ENCODE measurements at regions not wholly inside any gene's neighbourhood (a gene's known extent, or its start where the extent isn't known, plus 50 kb on each side); places are given as distances from the start of the nearest gene placed in this dataset.

DNA sequence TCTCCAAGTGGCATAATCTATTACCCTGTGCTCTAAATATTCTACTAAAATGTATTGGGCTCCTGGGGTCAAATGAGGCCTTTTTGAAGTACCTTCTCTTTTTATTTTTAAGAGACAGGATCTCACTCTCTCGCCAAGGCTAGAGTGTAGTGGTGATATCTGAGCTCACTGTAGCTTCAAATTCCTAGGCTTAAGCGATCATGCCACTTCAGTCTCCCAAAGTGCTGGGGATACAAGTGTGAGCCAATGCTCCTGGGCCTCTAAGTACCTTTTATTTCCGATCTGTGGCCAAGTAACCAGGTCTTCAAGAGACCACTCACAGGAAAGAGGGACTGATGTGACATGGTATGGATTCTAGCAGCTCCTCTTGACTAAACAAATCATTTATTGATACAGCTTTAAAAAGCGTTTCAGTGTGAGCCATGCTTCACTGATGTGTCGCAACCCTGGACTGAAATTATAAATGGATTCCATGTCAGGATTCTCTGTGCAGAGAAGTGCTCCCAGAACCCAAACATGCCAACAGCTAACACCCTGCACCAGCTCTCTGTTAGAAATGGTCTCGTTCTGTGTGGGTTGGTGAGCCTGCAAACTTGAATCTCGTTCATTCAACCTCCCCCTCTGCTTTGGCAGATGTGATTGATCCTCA lies 477.8 kb downstream of the HINT1 start:
- H3K27me3 ChIP-seq, result no peaks in the 10 kb centered on the region; the same call in 1 of the 2 replicates
- H3K36me3 ChIP-seq, result no peaks in the 10 kb centered on the region
- DNase-seq, result no peak
- H3K4me3 ChIP-seq (ENCODE audit: low read depth, low read length), result no peak overlapping the region
- H3K4me1 ChIP-seq, result no peaks in the 10 kb centered on the region
- no peak for TF ChIP-seq CTCF (IDR thresholded peaks at IDR 0.05; ENCODE audit: low read depth, low read length)
- H3K9me3 ChIP-seq, result no peaks in the 10 kb centered on the region

- no peak for DNase-seq
- Histone ChIP-seq H3K4me3 (ENCODE audit: low read depth, low read length) (no peak overlapping the region), H3K9me3 (no peaks in the 10 kb centered on the region), H3K27me3 (no peaks in the 10 kb centered on the region), H3K4me1 (no peaks in the 10 kb centered on the region), H3K36me3 (no peaks in the 10 kb centered on the region)
- no peak for TF ChIP-seq CTCF (IDR thresholded peaks at IDR 0.05; ENCODE audit: low read depth, low read length)
Observed at GRCh38 chr5:130678637-130679036, 486.4 kb downstream of the HINT1 start.

GRCh38 chr5:130666462-130666861 lies 498.6 kb downstream of the HINT1 start:
- no peak for DNase-seq

DNA sequence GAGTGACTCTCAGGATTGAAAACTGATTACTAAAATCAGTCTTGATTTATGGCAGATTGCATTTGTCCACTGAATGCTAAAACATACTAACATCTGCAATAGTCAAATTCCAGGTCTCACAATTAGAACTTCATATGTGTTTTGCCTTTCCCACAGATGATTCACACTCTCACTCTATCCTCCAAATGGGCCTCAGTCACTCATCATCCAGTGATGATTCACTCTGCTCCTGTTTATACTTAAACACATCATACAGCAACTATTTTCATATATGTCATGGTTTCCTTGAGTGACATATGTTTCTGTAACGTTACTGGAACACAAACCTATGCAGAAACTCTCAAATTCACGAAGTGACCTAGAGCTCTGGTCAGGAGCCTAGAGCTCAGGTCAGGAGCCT lies 512.9 kb downstream of the HINT1 start:
- H3K36me3 ChIP-seq, result no peaks in the 10 kb centered on the region
- no peaks in the 10 kb centered on the region for H3K27me3 ChIP-seq
- H3K4me1 ChIP-seq, result no peaks in the 10 kb centered on the region
- no peak for TF ChIP-seq CTCF (IDR thresholded peaks at IDR 0.05; ENCODE audit: low read depth, low read length)
- H3K4me3 ChIP-seq (ENCODE audit: low read depth, low read length), result no peak overlapping the region
- DNase-seq, result no peak
- H3K9me3 ChIP-seq, result no peaks in the 10 kb centered on the region

More at GRCh38 chr5:130666462-130666861, 498.6 kb downstream of the HINT1 start:
- Histone ChIP-seq H3K4me3 (ENCODE audit: low read depth, low read length) (no peak overlapping the region), H3K36me3 (no peaks in the 10 kb centered on the region), H3K9me3 (no peaks in the 10 kb centered on the region; the same call in 1 of the 2 replicates), H3K27me3 (no peaks in the 10 kb centered on the region), H3K4me1 (no peaks in the 10 kb centered on the region)
- TF ChIP-seq CTCF (IDR thresholded peaks at IDR 0.05; ENCODE audit: low read depth, low read length), result no peak

- Histone ChIP-seq H3K9me3 (no peaks in the 10 kb centered on the region), H3K4me3 (ENCODE audit: low read depth, low read length) (no peak overlapping the region), H3K27me3 (no peaks in the 10 kb centered on the region), H3K36me3 (no peaks in the 10 kb centered on the region), H3K4me1 (no peaks in the 10 kb centered on the region)
- TF ChIP-seq CTCF (IDR thresholded peaks at IDR 0.05; ENCODE audit: low read depth, low read length), result no peak
- DNase-seq, result no peak
Observed at GRCh38 chr5:130651440-130651839, 513.6 kb downstream of the HINT1 start.

- no peaks in the 10 kb centered on the region for H3K36me3 ChIP-seq
- no peak overlapping the region for H3K4me3 ChIP-seq (ENCODE audit: low read depth, low read length)
- TF ChIP-seq CTCF (IDR thresholded peaks at IDR 0.05; ENCODE audit: low read depth, low read length), result no peak
- H3K27me3 ChIP-seq, result no peaks in the 10 kb centered on the region
- no peaks in the 10 kb centered on the region for H3K9me3 ChIP-seq
- no peaks in the 10 kb centered on the region for H3K4me1 ChIP-seq
- DNase-seq, result no peak
Observed at GRCh38 chr5:130643321-130643720, 521.7 kb downstream of the HINT1 start.

Measured in BE2C (cell line).